Liver (tissue), 7 donors: ENCODE measurements at regions not wholly inside any gene's neighbourhood (a gene's known extent, or its start where the extent isn't known, plus 50 kb on each side); places are given as distances from the start of the nearest gene placed in this dataset.
"Not testable (repeated sequence)": the region's sequence is repeated elsewhere in the genome, so short reads cannot be mapped to it uniquely, and the experiment has no call there.

Source experiments
- DNase-seq: peaks from one replicate; pipeline ENCODE4 v3.0.0-alpha.2; 2017; ENCODE audit warnings: low spot score
- H3K27ac ChIP-seq, 2 donors: one replicate each; pipeline ENCODE4 v1.7.0; 2013; ENCODE audit warnings: inconsistent platforms in 2 of 2, low read length in 2 of 2, control low read depth in 1 of 2, low read depth in 1 of 2, mild to moderate bottlenecking in 1 of 2
- H3K27me3 ChIP-seq, 4 donors: one replicate each; pipeline versions ENCODE4 v1.6.1 to v1.7.0; 2013; ENCODE audit warnings: low read length in 3 of 4, inconsistent platforms in 1 of 4, mild to moderate bottlenecking in 1 of 4, moderate library complexity in 1 of 4; ENCODE audit not compliant: control insufficient read depth in 4 of 4, insufficient read depth in 4 of 4
- H3K36me3 ChIP-seq, 4 donors: one replicate each; pipeline versions ENCODE4 v1.6.1 to v1.7.0; 2013; ENCODE audit warnings: low read length in 3 of 4, mild to moderate bottlenecking in 3 of 4, low read depth in 1 of 4, moderate library complexity in 1 of 4; ENCODE audit not compliant: control insufficient read depth in 4 of 4, insufficient read depth in 3 of 4
- H3K4me1 ChIP-seq, 4 donors: one replicate each; pipeline versions ENCODE4 v1.6.1 to v1.7.0; 2013; ENCODE audit warnings: low read length in 3 of 4, mild to moderate bottlenecking in 3 of 4, moderate library complexity in 1 of 4; ENCODE audit not compliant: control insufficient read depth in 4 of 4, insufficient read depth in 4 of 4
- H3K4me3 ChIP-seq, 3 donors: one replicate each; pipeline versions ENCODE4 v1.6.1 to v1.7.0; 2013; ENCODE audit warnings: low read length in 3 of 3, control low read depth in 1 of 3, low read depth in 1 of 3, mild to moderate bottlenecking in 1 of 3
- H3K9ac ChIP-seq, 2 donors: one replicate each; pipeline ENCODE4 v1.7.0; 2013; ENCODE audit warnings: low read length in 2 of 2, mild to moderate bottlenecking in 2 of 2, moderate library complexity in 2 of 2, control low read depth in 1 of 2, low read depth in 1 of 2
- H3K9me3 ChIP-seq, 4 donors: one replicate each; pipeline versions ENCODE4 v1.6.1 to v1.7.0; 2013; ENCODE audit warnings: low read length in 3 of 4; ENCODE audit not compliant: control insufficient read depth in 4 of 4
- EGR1 ChIP-seq, 2 donors: IDR thresholded peaks; 2 replicates each; pipeline ENCODE4 v1.6.1; 2016 to 2018; ENCODE audit warnings: antibody characterized with exemption in 2 of 2, low read depth in 2 of 2
- FOXA1 ChIP-seq: IDR thresholded peaks from 2 replicates; pipeline ENCODE4 v1.6.1; 2016; ENCODE audit warnings: antibody characterized with exemption
- FOXA2 ChIP-seq: IDR thresholded peaks from 2 replicates; pipeline ENCODE4 v1.6.1; 2016; ENCODE audit warnings: antibody characterized with exemption
- HNF4A ChIP-seq, 2 donors: conservative IDR thresholded peaks; 2 replicates each; pipeline ENCODE4 v1.6.1; 2016; ENCODE audit warnings: antibody characterized with exemption in 2 of 2, mild to moderate bottlenecking in 2 of 2
- HNF4G ChIP-seq: IDR thresholded peaks from 2 replicates; pipeline ENCODE4 v1.6.1; 2016; ENCODE audit warnings: antibody characterized with exemption
- JUND ChIP-seq, 2 donors: IDR thresholded peaks; 2 replicates each; pipeline ENCODE4 v1.6.1; 2016; ENCODE audit warnings: antibody characterized with exemption in 2 of 2
- NR2F2 ChIP-seq: IDR thresholded peaks from 2 replicates; pipeline ENCODE4 v1.6.1; 2016; ENCODE audit warnings: antibody characterized with exemption
- RAD21 ChIP-seq, 2 donors: IDR thresholded peaks; 2 replicates each; pipeline ENCODE4 v1.6.1; 2016; ENCODE audit warnings: antibody characterized with exemption in 2 of 2, mild to moderate bottlenecking in 2 of 2
- RXRA ChIP-seq, 2 donors: IDR thresholded peaks; 2 replicates each; pipeline ENCODE4 v1.6.1; 2017 to 2018; ENCODE audit warnings: antibody characterized with exemption in 2 of 2, mild to moderate bottlenecking in 1 of 2
- SP1 ChIP-seq: IDR thresholded peaks from 2 replicates; pipeline ENCODE4 v1.6.1; 2018; ENCODE audit warnings: antibody characterized with exemption, mild to moderate bottlenecking
- TAF1 ChIP-seq: conservative IDR thresholded peaks from 2 replicates; pipeline ENCODE4 v1.6.1; 2016; ENCODE audit warnings: antibody characterized with exemption, mild to moderate bottlenecking
- WGBS: extraction: QIAGEN DNeasy Blood & Tissue Kit; methylation state at CpG from one replicate; pipeline ENCODE4 v1.1.7; 2013; 5-methylcytosine and 5-hydroxymethylcytosine counted together
- TF ChIP-seq, protein P1 (sequence below): IDR thresholded peaks from 2 replicates; pipeline ENCODE4 v1.6.1; 2016; ENCODE audit warnings: antibody characterized with exemption, mild to moderate bottlenecking
- TF ChIP-seq, protein P2 (sequence below): IDR thresholded peaks from 2 replicates; pipeline ENCODE4 v1.6.1; 2016; ENCODE audit warnings: antibody characterized with exemption
- TF ChIP-seq, protein P3 (sequence below): IDR thresholded peaks from 2 replicates; pipeline ENCODE4 v1.6.1; 2016; ENCODE audit warnings: antibody characterized with exemption
- TF ChIP-seq, protein P4 (sequence below): IDR thresholded peaks from 2 replicates; pipeline ENCODE4 v1.6.1; 2016; ENCODE audit warnings: antibody characterized with exemption
- donor health status: healthy.
- donor health status: healthy.
- donor health status: healthy.
- donor health status: healthy.

DNA sequence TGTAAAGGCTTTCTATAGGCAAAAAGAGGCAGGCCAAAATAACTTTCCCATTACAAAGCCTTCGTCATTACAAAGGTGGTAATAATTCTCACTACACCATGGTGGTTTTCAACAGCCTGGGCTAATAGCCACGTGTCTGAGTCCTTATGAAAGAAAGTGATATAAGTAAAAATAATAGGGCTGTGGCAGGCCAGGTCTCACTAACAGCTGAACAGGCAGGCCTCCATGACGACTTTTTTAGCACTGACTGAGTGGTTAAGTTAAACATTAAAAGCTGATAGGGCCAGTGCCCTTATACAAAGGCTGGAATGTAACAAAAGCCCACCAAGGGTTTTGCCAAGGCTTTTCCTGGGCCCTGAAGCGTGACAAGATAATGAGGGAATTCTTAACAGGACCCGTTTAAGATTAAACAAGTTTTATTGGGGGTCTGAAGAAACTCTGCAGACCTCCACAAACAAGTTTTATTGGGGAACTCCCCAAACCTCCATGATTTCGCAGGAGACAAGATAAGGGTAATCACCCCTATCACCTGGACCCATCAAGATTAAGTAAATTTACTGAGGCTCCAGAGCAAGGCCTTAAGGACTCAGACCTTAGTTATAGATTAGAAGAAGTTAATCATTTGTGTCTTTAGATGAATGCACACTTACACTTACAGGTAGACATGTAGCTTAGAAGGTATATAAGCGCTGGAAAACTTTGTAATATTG, 412.9 kb downstream of the CHSY3 start:
- Histone ChIP-seq H3K9ac (no peak overlapping the region), H3K27me3 (no peaks in the 10 kb centered on the region), H3K9me3 (peaks cover 0 to 8% (median 4%) of the 10 kb centered on the region in 4 donors), H3K4me1 (no peaks in the 10 kb centered on the region), H3K27ac (no peak overlapping the region), H3K4me3 (no peak overlapping the region), H3K36me3 (no peaks in the 10 kb centered on the region)
- TF ChIP-seq EGR1 (IDR thresholded peaks at IDR 0.05; ENCODE audit: low read depth in 2 of 2) (no peak), HNF4G (no peak), NR2F2 (no peak), TAF1 (no peak), FOXA1 (no peak), SP1 (no peak), JUND (IDR thresholded peaks at IDR 0.05) (no peak), FOXA2 (no peak), RXRA (IDR thresholded peaks at IDR 0.05) (no peak), RAD21 (IDR thresholded peaks at IDR 0.05) (no peak)
- TF ChIP-seq, protein P1, sequence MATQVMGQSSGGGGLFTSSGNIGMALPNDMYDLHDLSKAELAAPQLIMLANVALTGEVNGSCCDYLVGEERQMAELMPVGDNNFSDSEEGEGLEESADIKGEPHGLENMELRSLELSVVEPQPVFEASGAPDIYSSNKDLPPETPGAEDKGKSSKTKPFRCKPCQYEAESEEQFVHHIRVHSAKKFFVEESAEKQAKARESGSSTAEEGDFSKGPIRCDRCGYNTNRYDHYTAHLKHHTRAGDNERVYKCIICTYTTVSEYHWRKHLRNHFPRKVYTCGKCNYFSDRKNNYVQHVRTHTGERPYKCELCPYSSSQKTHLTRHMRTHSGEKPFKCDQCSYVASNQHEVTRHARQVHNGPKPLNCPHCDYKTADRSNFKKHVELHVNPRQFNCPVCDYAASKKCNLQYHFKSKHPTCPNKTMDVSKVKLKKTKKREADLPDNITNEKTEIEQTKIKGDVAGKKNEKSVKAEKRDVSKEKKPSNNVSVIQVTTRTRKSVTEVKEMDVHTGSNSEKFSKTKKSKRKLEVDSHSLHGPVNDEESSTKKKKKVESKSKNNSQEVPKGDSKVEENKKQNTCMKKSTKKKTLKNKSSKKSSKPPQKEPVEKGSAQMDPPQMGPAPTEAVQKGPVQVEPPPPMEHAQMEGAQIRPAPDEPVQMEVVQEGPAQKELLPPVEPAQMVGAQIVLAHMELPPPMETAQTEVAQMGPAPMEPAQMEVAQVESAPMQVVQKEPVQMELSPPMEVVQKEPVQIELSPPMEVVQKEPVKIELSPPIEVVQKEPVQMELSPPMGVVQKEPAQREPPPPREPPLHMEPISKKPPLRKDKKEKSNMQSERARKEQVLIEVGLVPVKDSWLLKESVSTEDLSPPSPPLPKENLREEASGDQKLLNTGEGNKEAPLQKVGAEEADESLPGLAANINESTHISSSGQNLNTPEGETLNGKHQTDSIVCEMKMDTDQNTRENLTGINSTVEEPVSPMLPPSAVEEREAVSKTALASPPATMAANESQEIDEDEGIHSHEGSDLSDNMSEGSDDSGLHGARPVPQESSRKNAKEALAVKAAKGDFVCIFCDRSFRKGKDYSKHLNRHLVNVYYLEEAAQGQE, result no peak
- TF ChIP-seq, protein P2, sequence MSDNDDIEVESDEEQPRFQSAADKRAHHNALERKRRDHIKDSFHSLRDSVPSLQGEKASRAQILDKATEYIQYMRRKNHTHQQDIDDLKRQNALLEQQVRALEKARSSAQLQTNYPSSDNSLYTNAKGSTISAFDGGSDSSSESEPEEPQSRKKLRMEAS, result no peak
- TF ChIP-seq, protein P3, sequence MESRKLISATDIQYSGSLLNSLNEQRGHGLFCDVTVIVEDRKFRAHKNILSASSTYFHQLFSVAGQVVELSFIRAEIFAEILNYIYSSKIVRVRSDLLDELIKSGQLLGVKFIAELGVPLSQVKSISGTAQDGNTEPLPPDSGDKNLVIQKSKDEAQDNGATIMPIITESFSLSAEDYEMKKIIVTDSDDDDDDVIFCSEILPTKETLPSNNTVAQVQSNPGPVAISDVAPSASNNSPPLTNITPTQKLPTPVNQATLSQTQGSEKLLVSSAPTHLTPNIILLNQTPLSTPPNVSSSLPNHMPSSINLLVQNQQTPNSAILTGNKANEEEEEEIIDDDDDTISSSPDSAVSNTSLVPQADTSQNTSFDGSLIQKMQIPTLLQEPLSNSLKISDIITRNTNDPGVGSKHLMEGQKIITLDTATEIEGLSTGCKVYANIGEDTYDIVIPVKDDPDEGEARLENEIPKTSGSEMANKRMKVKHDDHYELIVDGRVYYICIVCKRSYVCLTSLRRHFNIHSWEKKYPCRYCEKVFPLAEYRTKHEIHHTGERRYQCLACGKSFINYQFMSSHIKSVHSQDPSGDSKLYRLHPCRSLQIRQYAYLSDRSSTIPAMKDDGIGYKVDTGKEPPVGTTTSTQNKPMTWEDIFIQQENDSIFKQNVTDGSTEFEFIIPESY, result no peak
- WGBS, result 52% methylated on average over 7 of the region's 7 CpGs
- no peak for DNase-seq

DNA sequence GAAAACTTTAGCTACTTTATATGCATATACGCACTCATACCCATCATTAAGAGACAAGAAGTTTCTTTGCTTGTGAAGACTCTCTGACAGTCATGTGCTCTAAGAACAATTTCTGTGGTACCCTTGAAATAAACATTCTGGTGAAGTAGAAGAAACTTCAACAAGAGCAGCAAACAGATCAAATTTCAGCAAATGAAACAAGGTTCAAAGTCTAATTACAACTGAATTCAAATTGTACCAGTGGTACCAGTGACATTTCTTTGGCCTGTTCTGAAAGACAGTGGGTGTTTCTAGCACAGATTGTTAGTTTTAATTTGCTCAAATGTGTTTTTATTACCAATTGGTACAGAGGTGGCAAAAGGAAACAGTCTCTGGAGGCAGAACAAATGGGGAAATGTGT, 391.0 kb downstream of the CHSY3 start:
- 95% methylated on average over 1 of the region's 1 CpG for WGBS
- no peak for DNase-seq
- H3K4me3 ChIP-seq, result no peak overlapping the region
- H3K9ac ChIP-seq, result no peak overlapping the region
- H3K36me3 ChIP-seq, result no peaks in the 10 kb centered on the region
- no peak overlapping the region for H3K27ac ChIP-seq
- H3K9me3 ChIP-seq, result no peaks in the 10 kb centered on the region
- TF ChIP-seq, protein P4, sequence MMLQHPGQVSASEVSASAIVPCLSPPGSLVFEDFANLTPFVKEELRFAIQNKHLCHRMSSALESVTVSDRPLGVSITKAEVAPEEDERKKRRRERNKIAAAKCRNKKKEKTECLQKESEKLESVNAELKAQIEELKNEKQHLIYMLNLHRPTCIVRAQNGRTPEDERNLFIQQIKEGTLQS, result no peak
- peak; percentile 8 to 37 for TF ChIP-seq HNF4A (conservative IDR thresholded peaks at IDR 0.05)
- H3K27me3 ChIP-seq, result no peaks in the 10 kb centered on the region
- no peaks in the 10 kb centered on the region for H3K4me1 ChIP-seq

DNA sequence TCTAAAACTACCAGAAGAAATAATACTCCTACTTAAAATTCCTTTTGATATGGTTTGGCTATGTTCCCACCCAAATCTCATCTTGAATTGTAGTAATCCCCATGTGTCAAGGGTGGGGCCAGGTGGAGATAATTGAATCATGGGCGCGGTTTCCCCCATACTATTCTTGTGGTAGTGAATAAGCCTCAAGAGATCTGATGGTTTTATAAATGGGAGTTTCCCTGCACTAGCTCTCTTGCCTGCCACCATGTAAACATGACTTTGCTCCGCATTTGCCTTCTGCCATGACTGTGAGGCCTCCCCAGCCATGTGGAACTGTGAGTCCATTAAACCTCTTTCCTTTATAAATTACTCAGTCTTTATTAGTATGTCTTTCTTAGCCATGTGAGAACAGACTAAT, 390.5 kb downstream of the CHSY3 start:
- not testable (repeated sequence) for H3K27ac ChIP-seq, H3K9me3 ChIP-seq, H3K9ac ChIP-seq, H3K36me3 ChIP-seq, DNase-seq, H3K4me1 ChIP-seq, H3K4me3 ChIP-seq, H3K27me3 ChIP-seq
- WGBS, result 91% methylated on average over 3 of the region's 3 CpGs
